ENCODE measurements at regions not wholly inside any gene's neighbourhood (a gene's known extent, or its start where the extent isn't known, plus 50 kb on each side); places are given as distances from the start of the nearest gene placed in this dataset.

DNA sequence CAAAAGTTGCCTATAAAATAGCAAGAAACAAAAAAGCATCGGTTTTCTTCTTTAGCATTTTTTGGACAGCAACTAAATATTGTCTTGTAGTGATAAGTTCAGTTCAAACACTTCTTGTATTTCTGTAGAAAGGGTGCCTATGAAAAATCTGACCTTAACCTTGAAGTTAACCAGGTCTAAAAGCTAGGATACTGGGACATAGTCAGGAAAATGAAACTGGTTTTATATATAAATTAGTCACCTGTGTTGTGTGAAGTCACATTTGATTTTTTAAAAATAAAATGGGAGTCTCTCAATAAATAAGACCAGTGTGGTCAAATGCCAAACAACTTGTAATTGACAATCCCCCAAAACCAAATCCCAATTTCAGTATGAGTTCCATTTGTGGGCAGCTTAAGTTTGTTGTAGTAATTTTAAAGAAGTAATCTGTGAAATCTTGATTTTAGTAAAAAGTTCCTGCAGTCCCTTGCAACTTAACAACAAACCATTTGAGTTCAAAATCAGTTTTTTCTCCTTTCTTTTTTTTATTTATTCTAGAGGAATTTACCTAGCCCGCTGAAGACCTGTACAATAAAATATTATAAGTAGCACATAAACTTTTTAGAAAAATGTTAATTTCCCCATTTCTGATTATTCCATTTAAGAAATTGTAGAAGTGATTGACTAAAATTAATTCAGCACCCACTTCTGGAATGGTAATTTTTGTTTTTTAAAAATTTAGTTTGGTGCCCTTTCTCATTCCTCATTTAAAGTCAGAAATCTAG is 84.5 kb upstream of the PPARA start:
- TF ChIP-seq, protein P1, sequence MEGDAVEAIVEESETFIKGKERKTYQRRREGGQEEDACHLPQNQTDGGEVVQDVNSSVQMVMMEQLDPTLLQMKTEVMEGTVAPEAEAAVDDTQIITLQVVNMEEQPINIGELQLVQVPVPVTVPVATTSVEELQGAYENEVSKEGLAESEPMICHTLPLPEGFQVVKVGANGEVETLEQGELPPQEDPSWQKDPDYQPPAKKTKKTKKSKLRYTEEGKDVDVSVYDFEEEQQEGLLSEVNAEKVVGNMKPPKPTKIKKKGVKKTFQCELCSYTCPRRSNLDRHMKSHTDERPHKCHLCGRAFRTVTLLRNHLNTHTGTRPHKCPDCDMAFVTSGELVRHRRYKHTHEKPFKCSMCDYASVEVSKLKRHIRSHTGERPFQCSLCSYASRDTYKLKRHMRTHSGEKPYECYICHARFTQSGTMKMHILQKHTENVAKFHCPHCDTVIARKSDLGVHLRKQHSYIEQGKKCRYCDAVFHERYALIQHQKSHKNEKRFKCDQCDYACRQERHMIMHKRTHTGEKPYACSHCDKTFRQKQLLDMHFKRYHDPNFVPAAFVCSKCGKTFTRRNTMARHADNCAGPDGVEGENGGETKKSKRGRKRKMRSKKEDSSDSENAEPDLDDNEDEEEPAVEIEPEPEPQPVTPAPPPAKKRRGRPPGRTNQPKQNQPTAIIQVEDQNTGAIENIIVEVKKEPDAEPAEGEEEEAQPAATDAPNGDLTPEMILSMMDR (IDR thresholded peaks at IDR 0.05), result no peak
- TF ChIP-seq POLR2A (IDR thresholded peaks at IDR 0.05), result no peak

All from thyroid gland (tissue), 4 donors.